ENCODE measurements at regions not wholly inside any gene's neighbourhood (a gene's known extent, or its start where the extent isn't known, plus 50 kb on each side); places are given as distances from the start of the nearest gene placed in this dataset.

DNA sequence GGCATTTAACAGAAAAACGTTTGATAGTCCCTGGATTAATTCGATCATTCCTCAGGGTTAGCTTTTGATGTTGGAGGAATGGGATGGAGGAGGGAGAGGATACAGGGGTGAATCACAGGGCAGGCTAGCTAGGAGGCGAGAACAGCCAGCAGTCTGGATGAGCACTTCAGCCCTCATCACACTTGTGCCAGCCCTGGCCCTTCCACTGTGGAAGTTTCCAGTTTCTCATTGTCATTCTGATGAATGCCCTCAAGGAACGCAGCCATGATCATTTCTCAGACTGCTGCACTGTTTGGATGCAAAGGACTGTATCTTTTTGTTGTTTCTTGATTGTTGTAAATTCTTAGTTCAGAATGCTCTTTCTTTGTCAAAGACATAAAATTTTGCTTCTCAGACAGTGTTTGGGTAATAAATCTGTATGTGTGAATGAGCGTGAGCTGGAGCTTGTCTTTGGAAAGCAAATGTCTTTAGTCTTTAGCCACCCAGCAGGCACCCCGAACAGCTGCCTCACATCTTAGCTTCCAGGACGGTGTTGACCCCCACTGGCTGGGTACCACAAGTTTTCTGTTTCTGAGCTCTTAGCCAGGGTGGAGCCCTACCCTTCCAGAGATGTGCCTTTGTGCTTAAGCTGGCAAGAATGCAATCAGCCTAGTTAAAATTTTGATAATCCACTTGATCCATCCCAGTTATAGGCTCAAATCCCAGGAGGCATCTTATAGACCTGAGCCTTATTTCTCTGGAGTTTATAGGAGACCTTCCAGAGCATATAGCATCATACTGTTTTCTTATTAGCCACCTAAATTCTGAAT lies 121.1 kb downstream of the PDCD6IP start:
- H3K9me1 ChIP-seq (replicated peaks; ENCODE audit: control insufficient read depth, extremely low read depth, insufficient read depth, low read length): no peaks in the 10 kb centered on the region
- no peak for DNase-seq (ENCODE audit: low read depth, low spot score)
- CTCF ChIA-PET: interaction anchor here (1.6 kb wide), 1 partner anchor 36 kb away, joined by 4 read pairs; no protein-coding TSS in a partner anchor
- H3K36me3 ChIP-seq (ENCODE audit: control insufficient read depth in 2 of 2, extremely low read depth in 1 of 2, insufficient read depth in 2 of 2, low read length in 2 of 2): no peaks in the 10 kb centered on the region
- no peak for FAIRE-seq
- no peak overlapping the region for H3K27ac ChIP-seq (ENCODE audit: insufficient read depth, low read depth, low read length)
- POLR2A ChIA-PET: no interaction called here
- intact Hi-C loops (cut with micrococcal nuclease): no loop called here
- TF ChIP-seq POLR2A (IDR thresholded peaks at IDR 0.05; ENCODE audit: low read depth, low read length) (no peak), FOS (IDR thresholded peaks at IDR 0.05; ENCODE audit: borderline replicate concordance, insufficient read depth, low read length) (no peak), GATA2 (IDR thresholded peaks at IDR 0.05; ENCODE audit: insufficient read depth, insufficient read length, low read depth, low read length) (no peak), MYC (IDR thresholded peaks at IDR 0.05; ENCODE audit: low read depth, low read length) (no peak), EZH2 (IDR thresholded peaks at IDR 0.05; ENCODE audit: borderline replicate concordance, low read depth, low read length, severe bottlenecking) (no peak), POLR2AphosphoS5 (IDR thresholded peaks at IDR 0.05; ENCODE audit: insufficient read depth, low read depth, low read length) (no peak), JUN (IDR thresholded peaks at IDR 0.05; ENCODE audit: borderline replicate concordance, insufficient read depth, insufficient read length, low read depth) (no peak)
- TF ChIP-seq, protein P1, sequence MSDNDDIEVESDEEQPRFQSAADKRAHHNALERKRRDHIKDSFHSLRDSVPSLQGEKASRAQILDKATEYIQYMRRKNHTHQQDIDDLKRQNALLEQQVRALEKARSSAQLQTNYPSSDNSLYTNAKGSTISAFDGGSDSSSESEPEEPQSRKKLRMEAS (IDR thresholded peaks at IDR 0.05; ENCODE audit: insufficient read depth, insufficient read length): no peak
- TF ChIP-seq, protein P2, sequence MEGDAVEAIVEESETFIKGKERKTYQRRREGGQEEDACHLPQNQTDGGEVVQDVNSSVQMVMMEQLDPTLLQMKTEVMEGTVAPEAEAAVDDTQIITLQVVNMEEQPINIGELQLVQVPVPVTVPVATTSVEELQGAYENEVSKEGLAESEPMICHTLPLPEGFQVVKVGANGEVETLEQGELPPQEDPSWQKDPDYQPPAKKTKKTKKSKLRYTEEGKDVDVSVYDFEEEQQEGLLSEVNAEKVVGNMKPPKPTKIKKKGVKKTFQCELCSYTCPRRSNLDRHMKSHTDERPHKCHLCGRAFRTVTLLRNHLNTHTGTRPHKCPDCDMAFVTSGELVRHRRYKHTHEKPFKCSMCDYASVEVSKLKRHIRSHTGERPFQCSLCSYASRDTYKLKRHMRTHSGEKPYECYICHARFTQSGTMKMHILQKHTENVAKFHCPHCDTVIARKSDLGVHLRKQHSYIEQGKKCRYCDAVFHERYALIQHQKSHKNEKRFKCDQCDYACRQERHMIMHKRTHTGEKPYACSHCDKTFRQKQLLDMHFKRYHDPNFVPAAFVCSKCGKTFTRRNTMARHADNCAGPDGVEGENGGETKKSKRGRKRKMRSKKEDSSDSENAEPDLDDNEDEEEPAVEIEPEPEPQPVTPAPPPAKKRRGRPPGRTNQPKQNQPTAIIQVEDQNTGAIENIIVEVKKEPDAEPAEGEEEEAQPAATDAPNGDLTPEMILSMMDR (IDR thresholded peaks at IDR 0.05; ENCODE audit: extremely low read depth in 1 of 2, insufficient read depth in 1 of 2, low read depth in 1 of 2, low read length in 2 of 2): no peak
- no TSS peak for BruUV-seq (replicated peaks)
- H3K9ac ChIP-seq (replicated peaks; ENCODE audit: extremely low read depth, insufficient read depth, low read length): no peak overlapping the region
- no peak overlapping the region for H3K4me2 ChIP-seq (ENCODE audit: insufficient read depth, low read length)
- H3K4me3 ChIP-seq (replicated peaks in 1 of 3; ENCODE audit: insufficient read depth in 1 of 3, low read depth in 1 of 3, low read length in 3 of 3): no peak overlapping the region
- no peaks in the 10 kb centered on the region for H3K9me3 ChIP-seq (replicated peaks; ENCODE audit: control insufficient read depth, insufficient read depth, low read length)
- dilution Hi-C loops (cut with MboI; ENCODE audit: extremely low pct_ligation_motif_present, low sequenced_read_pairs): no loop called here
- H3K4me1 ChIP-seq (ENCODE audit: control insufficient read depth, extremely low read depth, insufficient read depth, low read length): no peaks in the 10 kb centered on the region
- no peaks in the 10 kb centered on the region for H3K27me3 ChIP-seq (ENCODE audit: control insufficient read depth in 2 of 2, insufficient read depth in 2 of 2, low read length in 2 of 2)
- H2AFZ ChIP-seq (ENCODE audit: low read depth, low read length): no peak overlapping the region
- H4K20me1 ChIP-seq (replicated peaks; ENCODE audit: control insufficient read depth, extremely low read depth, insufficient read depth, low read length): no peaks in the 10 kb centered on the region
- H3K79me2 ChIP-seq (ENCODE audit: control insufficient read depth, insufficient read depth, low read length): no peaks in the 10 kb centered on the region

Measured in endothelial cell of umbilical vein (primary cell).